Neural cell (in vitro differentiated cells): ENCODE measurements at regions not wholly inside any gene's neighbourhood (a gene's known extent, or its start where the extent isn't known, plus 50 kb on each side); places are given as distances from the start of the nearest gene placed in this dataset.

Experiments used
- EP300 ChIP-seq: fragments of 450-650 bp; conservative IDR thresholded peaks from 2 replicates; pipeline ENCODE4 v1.6.1; 2014; ENCODE audit warnings: antibody characterized with exemption, mild to moderate bottlenecking, moderate library complexity; ENCODE audit not compliant: poor library complexity, severe bottlenecking
- EZH2 ChIP-seq: fragments of 200-600, 300-800 bp; shearing (Covaris generic), sonication (generic); IDR thresholded peaks from 2 replicates; pipeline ENCODE4 v1.6.1; 2014; ENCODE audit warnings: antibody characterized with exemption, low read length, borderline replicate concordance, mild to moderate bottlenecking; ENCODE audit not compliant: insufficient read depth, poor library complexity, severe bottlenecking
- MXI1 ChIP-seq: fragments of 450-650 bp; conservative IDR thresholded peaks from 2 replicates; pipeline ENCODE4 v1.6.1; 2014; ENCODE audit warnings: antibody characterized with exemption, mild to moderate bottlenecking; ENCODE audit not compliant: poor library complexity, severe bottlenecking
- POLR2AphosphoS5 ChIP-seq: IDR thresholded peaks from 2 replicates; pipeline ENCODE4 v1.6.1; 2012
- RAD21 ChIP-seq: fragments of 450-650 bp; conservative IDR thresholded peaks from 2 replicates; pipeline ENCODE4 v1.6.1; 2014; ENCODE audit warnings: antibody characterized with exemption, mild to moderate bottlenecking, moderate library complexity
- SMC3 ChIP-seq: fragments of 450-650 bp; conservative IDR thresholded peaks from 2 replicates; pipeline ENCODE4 v1.6.1; 2014; ENCODE audit warnings: antibody characterized with exemption, mild to moderate bottlenecking, moderate library complexity; ENCODE audit not compliant: poor library complexity
- TAF1 ChIP-seq: IDR thresholded peaks from 2 replicates; pipeline ENCODE4 v1.6.1; 2012; ENCODE audit warnings: low read depth
- TF ChIP-seq, protein P1 (sequence below): fragments of 450-650 bp; IDR thresholded peaks from 2 replicates; pipeline ENCODE4 v1.5.1; 2014; ENCODE audit warnings: antibody characterized with exemption, mild to moderate bottlenecking, moderate library complexity; ENCODE audit not compliant: poor library complexity, severe bottlenecking
- TF ChIP-seq, protein P2 (sequence below): IDR thresholded peaks from 2 replicates; pipeline ENCODE4 v1.6.1; 2012; ENCODE audit warnings: borderline replicate concordance

DNA sequence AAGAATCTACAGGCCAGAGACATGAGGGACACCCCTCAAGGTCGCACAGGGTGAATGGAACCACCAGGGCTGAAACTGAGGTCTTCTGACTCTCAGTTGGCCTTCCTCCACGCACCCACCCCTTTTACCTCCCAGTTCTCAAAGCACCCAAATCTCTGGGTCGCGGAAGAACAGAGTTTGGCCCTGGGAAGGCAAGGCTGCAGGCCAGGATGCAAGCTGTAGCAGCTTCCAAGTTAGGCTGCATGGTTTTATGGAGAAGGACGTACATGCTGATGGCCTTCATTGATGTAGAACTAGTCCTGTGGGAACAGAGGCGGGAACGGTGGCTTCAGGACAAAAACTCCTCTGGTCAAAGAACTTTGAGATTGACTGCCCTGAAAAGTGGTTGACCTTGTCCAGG lies 143.5 kb upstream of the B3GAT1 start:
- TF ChIP-seq, protein P1, sequence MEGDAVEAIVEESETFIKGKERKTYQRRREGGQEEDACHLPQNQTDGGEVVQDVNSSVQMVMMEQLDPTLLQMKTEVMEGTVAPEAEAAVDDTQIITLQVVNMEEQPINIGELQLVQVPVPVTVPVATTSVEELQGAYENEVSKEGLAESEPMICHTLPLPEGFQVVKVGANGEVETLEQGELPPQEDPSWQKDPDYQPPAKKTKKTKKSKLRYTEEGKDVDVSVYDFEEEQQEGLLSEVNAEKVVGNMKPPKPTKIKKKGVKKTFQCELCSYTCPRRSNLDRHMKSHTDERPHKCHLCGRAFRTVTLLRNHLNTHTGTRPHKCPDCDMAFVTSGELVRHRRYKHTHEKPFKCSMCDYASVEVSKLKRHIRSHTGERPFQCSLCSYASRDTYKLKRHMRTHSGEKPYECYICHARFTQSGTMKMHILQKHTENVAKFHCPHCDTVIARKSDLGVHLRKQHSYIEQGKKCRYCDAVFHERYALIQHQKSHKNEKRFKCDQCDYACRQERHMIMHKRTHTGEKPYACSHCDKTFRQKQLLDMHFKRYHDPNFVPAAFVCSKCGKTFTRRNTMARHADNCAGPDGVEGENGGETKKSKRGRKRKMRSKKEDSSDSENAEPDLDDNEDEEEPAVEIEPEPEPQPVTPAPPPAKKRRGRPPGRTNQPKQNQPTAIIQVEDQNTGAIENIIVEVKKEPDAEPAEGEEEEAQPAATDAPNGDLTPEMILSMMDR: no peak
- TF ChIP-seq SMC3: no peak
- TF ChIP-seq EZH2: no peak
- TF ChIP-seq EP300: no peak
- TF ChIP-seq MXI1: no peak
- no peak for TF ChIP-seq POLR2AphosphoS5
- TF ChIP-seq RAD21: no peak
- TF ChIP-seq, protein P2, sequence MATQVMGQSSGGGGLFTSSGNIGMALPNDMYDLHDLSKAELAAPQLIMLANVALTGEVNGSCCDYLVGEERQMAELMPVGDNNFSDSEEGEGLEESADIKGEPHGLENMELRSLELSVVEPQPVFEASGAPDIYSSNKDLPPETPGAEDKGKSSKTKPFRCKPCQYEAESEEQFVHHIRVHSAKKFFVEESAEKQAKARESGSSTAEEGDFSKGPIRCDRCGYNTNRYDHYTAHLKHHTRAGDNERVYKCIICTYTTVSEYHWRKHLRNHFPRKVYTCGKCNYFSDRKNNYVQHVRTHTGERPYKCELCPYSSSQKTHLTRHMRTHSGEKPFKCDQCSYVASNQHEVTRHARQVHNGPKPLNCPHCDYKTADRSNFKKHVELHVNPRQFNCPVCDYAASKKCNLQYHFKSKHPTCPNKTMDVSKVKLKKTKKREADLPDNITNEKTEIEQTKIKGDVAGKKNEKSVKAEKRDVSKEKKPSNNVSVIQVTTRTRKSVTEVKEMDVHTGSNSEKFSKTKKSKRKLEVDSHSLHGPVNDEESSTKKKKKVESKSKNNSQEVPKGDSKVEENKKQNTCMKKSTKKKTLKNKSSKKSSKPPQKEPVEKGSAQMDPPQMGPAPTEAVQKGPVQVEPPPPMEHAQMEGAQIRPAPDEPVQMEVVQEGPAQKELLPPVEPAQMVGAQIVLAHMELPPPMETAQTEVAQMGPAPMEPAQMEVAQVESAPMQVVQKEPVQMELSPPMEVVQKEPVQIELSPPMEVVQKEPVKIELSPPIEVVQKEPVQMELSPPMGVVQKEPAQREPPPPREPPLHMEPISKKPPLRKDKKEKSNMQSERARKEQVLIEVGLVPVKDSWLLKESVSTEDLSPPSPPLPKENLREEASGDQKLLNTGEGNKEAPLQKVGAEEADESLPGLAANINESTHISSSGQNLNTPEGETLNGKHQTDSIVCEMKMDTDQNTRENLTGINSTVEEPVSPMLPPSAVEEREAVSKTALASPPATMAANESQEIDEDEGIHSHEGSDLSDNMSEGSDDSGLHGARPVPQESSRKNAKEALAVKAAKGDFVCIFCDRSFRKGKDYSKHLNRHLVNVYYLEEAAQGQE: no peak
- no peak for TF ChIP-seq TAF1
